ENCODE measurements at regions not wholly inside any gene's neighbourhood (a gene's known extent, or its start where the extent isn't known, plus 50 kb on each side); places are given as distances from the start of the nearest gene placed in this dataset.

- no peak overlapping the region for H4K8ac ChIP-seq (ENCODE audit: low read depth in 2 of 2, low read length in 2 of 2)
- peaks cover 24% of the 10 kb centered on the region for H3K27me3 ChIP-seq (ENCODE audit: control insufficient read depth, insufficient read depth, low read length)
- H3K23ac ChIP-seq (ENCODE audit: low read depth, low read length), result no peak overlapping the region
- WGBS, 2 experiments (ENCODE audit: extremely low coverage in 2 of 2, insufficient read length in 1 of 2), result no CpG with 5 or more reads among the region's 6 CpGs
- no peak overlapping the region for H3K27ac ChIP-seq (ENCODE audit: insufficient read depth, low read length)
- H3K4ac ChIP-seq (ENCODE audit: low read depth, low read length), result peak overlapping the region; percentile 59; the same call in 1 of the 2 replicates
- peaks cover 2% of the 10 kb centered on the region; the same call in 1 of the 2 replicates for H3K4me1 ChIP-seq (ENCODE audit: control insufficient read depth, insufficient read depth, low read length)
- dilution Hi-C loops (cut with HindIII; ENCODE audit: low sequenced_read_pairs, unreplicated experiment) (no loop called here), intact Hi-C loops (cut with micrococcal nuclease) (loop anchor here (1.0 to 10.0 kb wide), 6 partner anchors 72 to 755 kb away; partner anchors contain the start of gene ZNF521), in situ Hi-C loops (cut with MboI; ENCODE audit: low sequenced_read_pairs) (loop anchor here (5.0 kb wide), 1 partner anchor 122 kb away; no protein-coding TSS in a partner anchor)
- H3K14ac ChIP-seq (replicated peaks; ENCODE audit: low read depth, low read length), result no peak overlapping the region
- H3K4me3 ChIP-seq (ENCODE audit: insufficient read depth, low read depth, low read length), result no peak overlapping the region
- no peak overlapping the region for H3K4me2 ChIP-seq (ENCODE audit: low read depth, low read length)
- no peak overlapping the region for H2AK9ac ChIP-seq (replicated peaks; ENCODE audit: low read depth, low read length, poor library complexity)
- ATAC-seq (ENCODE audit: low read depth) (peak; percentile 79), DNase-seq (peak; percentile 75)
- no peak overlapping the region for H4K91ac ChIP-seq (ENCODE audit: insufficient read depth, low read depth, low read length)
- H3K9ac ChIP-seq (ENCODE audit: low read depth, low read length), result no peak overlapping the region
- H2BK5ac ChIP-seq (ENCODE audit: low read depth, low read length, poor library complexity, severe bottlenecking), result no peak overlapping the region
- no peak overlapping the region for H3K18ac ChIP-seq (ENCODE audit: low read depth, low read length)
- H2BK15ac ChIP-seq (ENCODE audit: low read depth, low read length), result no peak overlapping the region
- 0 out of 2 replicates have a peak overlapping the region, but pooled peaks have one; percentile 78 for H2BK20ac ChIP-seq (ENCODE audit: low read depth, low read length)
- peak overlapping the region; percentile 70 for H2BK120ac ChIP-seq (ENCODE audit: low read depth, low read length)
- H3K56ac ChIP-seq (ENCODE audit: extremely low read depth, insufficient read depth, low read length), result no peak overlapping the region
- 0 out of 2 replicates have a peak, but pooled peaks cover 3% of the 10 kb centered on the region for H3K9me1 ChIP-seq (ENCODE audit: insufficient read depth, low read length)
- no peaks in the 10 kb centered on the region for H3K79me1 ChIP-seq (ENCODE audit: low read depth in 1 of 2, low read length in 2 of 2)
- no peak overlapping the region for H2AFZ ChIP-seq (replicated peaks; ENCODE audit: low read length, poor library complexity)
- ChIA-PET CTCF (interaction anchor here (0.6 to 3.6 kb wide), 6 partner anchors 72 to 893 kb away, joined by 3 to 16 read pairs (median 3); no protein-coding TSS in a partner anchor), POLR2A (ENCODE audit: unreplicated experiment) (interaction anchor here (0.9 kb wide), 1 partner anchor 127 kb away, joined by 3 read pairs; no protein-coding TSS in a partner anchor)
- H4K5ac ChIP-seq (ENCODE audit: low read depth, low read length), result no peak overlapping the region
- no peaks in the 10 kb centered on the region for H3K9me3 ChIP-seq (ENCODE audit: control insufficient read depth, insufficient read depth, low read length)
- no peak overlapping the region for H2AK5ac ChIP-seq (ENCODE audit: low read depth, low read length)
- H4K20me1 ChIP-seq (ENCODE audit: insufficient read depth, low read length), result no peaks in the 10 kb centered on the region
- BruUV-seq (replicated peaks), result no TSS peak
- no peaks in the 10 kb centered on the region for H3K36me3 ChIP-seq (ENCODE audit: control insufficient read depth, insufficient read depth, low read length)
- TF ChIP-seq RFX5 (IDR thresholded peaks at IDR 0.05; ENCODE audit: low read depth, low read length) (no peak), CEBPB (IDR thresholded peaks at IDR 0.05; ENCODE audit: low read depth, low read length) (no peak), FOS (IDR thresholded peaks at IDR 0.05; ENCODE audit: low read depth, low read length) (no peak), ELK1 (IDR thresholded peaks at IDR 0.05; ENCODE audit: borderline replicate concordance, low read depth, low read length) (no peak), RCOR1 (IDR thresholded peaks at IDR 0.05; ENCODE audit: insufficient replicate concordance, low read length) (no peak), MAFK (IDR thresholded peaks at IDR 0.05; ENCODE audit: low read depth, low read length) (0 out of 2 replicates have a peak, but pooled peaks have one; percentile 1), SMC3 (IDR thresholded peaks at IDR 0.05; ENCODE audit: low read depth, low read length) (peak; percentile 88), RAD21 (IDR thresholded peaks at IDR 0.05; ENCODE audit: low read length) (peak; percentile 83), MAZ (IDR thresholded peaks at IDR 0.05; ENCODE audit: borderline replicate concordance, low read depth, low read length) (no peak), BHLHE40 (IDR thresholded peaks at IDR 0.05; ENCODE audit: low read depth, low read length) (no peak), NFE2L2 (IDR thresholded peaks at IDR 0.05; ENCODE audit: low read depth, low read length) (no peak), CHD1 (IDR thresholded peaks at IDR 0.05; ENCODE audit: low read depth, low read length) (no peak), CTCF (conservative IDR thresholded peaks at IDR 0.05; ENCODE audit: low read depth, low read length) (peak; percentile 83), MXI1 (IDR thresholded peaks at IDR 0.05; ENCODE audit: borderline replicate concordance, low read depth, low read length) (no peak)
- TF ChIP-seq, protein P1, sequence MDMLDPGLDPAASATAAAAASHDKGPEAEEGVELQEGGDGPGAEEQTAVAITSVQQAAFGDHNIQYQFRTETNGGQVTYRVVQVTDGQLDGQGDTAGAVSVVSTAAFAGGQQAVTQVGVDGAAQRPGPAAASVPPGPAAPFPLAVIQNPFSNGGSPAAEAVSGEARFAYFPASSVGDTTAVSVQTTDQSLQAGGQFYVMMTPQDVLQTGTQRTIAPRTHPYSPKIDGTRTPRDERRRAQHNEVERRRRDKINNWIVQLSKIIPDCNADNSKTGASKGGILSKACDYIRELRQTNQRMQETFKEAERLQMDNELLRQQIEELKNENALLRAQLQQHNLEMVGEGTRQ (IDR thresholded peaks at IDR 0.05; ENCODE audit: low read depth, low read length), result no peak
Measured at GRCh38 chr18:24600076-24600654, 139.7 kb downstream of the HRH4 start.
